NCI-H2107 (cell line): ENCODE measurements at regions not wholly inside any gene's neighbourhood (a gene's known extent, or its start where the extent isn't known, plus 50 kb on each side); places are given as distances from the start of the nearest gene placed in this dataset.
"Not testable (repeated sequence)": the region's sequence is repeated elsewhere in the genome, so short reads cannot be mapped to it uniquely, and the experiment has no call there.

Experiments
- DNase-seq: peaks from one replicate; lab custom pipeline; 2025; lab: John Stamatoyannopoulos, UW

GRCh38 chr20:61094581-61094980 lies 157.5 kb upstream of the CDH4 start:
- DNase-seq = no peak

DNA sequence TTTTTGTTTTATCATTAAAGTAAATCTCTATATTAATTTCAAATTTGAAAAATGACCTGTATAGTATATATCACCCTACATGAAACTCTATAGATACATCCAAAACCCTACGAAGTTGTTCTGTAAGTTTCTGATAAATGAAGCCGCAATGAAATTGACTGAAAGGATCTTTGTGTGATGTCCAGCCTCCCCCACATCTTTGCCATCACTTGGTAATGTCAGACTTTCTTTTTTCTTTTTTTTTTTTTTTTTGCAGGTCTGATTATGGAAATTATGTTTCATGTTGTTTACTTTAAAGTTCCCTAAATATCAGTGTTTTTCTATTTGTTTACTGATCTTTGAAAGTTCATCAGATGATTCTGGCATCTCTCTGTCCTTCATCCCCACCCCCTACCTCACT lies 155.6 kb upstream of the CDH4 start:
- no peak for DNase-seq

GRCh38 chr20:61099806-61100205 lies 152.3 kb upstream of the CDH4 start:
- no peak for DNase-seq

GRCh38 chr20:61100489-61100888 lies 151.6 kb upstream of the CDH4 start:
- DNase-seq = no peak

DNA sequence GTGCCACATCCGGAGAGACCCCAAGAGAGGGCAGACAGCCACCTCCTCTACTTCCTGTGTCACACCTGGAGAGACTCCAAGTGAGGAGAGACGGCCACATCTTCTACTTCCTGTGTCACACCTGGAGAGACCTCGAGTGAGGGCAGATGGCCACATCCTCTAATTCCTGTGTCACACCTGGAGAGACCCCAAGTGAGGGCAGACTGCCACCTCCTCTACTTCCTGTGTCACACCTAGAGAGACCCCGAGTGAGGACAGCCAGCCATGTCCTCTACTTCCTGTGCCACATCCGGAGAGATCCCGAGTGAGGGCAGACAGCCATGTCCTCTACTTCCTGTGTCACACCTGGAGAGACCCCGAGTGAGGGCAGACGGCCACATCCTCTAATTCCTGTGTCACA lies 150.7 kb upstream of the CDH4 start:
- not testable (repeated sequence) for DNase-seq

DNA sequence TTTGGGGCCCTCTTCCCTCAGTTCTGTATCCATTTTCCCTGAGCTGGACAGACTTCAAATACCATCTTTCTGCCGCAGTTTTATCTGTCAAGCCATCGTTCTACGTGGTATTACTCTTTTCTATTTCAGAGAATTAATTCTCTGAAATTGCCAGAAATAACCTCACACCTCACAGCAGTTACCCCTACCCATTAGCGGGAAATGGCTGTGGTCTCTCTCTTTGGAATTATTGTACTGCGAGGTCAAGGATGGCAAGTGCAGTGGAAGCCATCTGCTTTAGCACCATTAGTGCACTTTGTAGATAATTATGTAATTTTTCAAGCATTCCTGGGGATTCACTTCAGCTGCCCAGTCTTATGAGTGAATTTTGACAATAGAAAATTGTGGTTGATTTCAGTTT lies 147.8 kb upstream of the CDH4 start:
- DNase-seq = no peak

- DNase-seq = no peak
Observed at GRCh38 chr20:61105395-61105794, 146.7 kb upstream of the CDH4 start.

DNA sequence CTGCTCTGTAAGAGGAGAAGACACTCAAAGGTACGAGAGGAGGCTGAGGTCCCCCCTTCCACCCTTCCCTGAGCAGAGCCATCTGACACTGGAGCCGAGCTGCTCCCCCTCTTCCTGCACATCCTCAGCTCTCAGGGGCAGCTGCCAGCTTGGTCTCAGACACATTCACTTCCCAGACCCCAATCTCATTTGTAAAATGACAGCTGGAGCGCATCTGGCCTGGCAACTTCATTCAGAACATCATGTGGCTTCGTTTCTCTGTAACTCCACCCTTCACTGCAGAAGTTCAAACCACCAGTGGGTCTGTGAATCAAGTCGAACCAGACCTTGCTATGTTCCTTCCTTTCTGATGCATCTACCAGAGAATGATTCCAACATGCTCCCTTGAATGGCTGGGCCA lies 145.6 kb upstream of the CDH4 start:
- no peak for DNase-seq

DNA sequence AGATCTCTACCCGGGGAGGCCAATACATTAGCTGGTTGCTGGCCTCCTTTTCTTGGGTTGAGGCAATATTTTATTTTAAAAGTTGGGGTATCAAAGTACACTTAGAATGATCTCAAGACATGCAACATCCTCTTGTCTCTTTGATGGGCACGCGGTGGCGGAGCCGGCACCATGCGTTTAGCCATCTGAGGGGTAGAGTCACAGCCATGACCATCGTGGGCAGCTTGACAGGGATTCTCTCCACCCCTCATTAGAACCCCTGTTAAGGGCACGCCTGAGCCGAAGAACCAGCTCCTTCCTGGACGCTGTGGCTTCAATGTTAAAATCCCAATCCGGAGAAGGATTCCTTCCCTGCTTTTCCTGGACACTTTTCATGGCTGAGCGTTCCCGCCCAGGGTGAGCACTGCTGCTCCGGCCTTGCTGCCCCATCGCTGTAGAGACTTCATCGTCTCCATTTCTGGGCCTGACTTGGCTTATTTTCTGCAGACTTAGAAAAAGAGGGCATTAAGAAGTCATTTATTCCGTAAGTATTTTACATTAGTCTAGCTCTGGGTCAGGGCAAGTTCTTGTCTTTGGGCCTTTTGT lies 142.7 kb upstream of the CDH4 start:
- no peak for DNase-seq

- no peak for DNase-seq
Observed at GRCh38 chr20:61112515-61112914, 139.5 kb upstream of the CDH4 start.

DNA sequence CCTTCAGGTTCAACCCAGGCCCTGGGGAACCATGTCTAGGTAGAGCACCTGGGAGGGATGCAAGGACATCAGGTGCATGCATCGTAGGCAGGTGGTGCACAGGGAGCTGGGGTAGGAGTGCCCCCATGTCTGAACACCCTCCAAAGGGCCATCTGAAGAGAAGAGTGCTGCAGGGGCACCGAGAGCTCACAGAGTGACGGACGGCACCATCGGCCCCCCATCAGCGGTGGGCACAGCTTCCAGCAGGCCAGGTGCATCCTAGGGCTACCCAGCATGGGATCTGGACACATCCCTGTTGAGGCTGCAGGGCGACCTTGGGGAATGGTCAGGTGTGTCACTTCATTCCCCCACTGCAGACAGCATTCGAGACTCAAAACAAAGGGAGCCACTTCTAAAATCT lies 138.3 kb upstream of the CDH4 start:
- no peak for DNase-seq

GRCh38 chr20:61114493-61115175 lies 137.4 kb upstream of the CDH4 start:
- no peak for DNase-seq

DNA sequence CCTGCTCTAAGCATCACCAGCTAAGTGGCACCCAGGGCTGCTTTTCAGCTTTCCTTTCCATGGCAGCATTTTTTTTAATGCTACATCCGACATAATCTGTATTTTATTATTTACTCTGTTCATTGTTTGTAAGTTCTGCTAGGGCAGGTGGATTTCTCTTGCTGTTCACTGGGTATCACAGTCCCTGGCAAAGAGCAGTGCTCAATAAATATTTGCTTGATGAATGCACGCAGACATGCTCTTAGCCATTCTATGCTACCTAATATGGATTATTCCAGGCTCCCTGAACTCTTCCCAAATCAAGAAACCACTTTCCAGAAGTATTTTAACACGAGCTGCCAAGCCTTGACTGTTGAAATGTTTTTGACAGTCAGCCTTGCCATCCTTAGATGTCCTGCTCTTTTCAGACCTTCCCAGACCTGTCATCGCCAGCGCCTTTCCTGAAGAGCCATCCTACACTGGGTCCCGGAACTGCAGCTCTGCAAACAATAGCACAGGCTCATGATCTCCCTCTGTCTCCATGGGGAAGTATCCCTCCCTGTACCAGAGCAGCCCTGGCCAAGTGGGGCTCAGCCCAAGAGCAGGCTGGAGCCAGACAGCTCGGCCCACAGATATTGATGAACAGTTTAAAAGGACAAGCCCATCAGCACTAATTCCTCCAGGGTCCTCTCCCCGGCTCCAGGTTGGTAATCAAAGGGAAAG lies 136.5 kb upstream of the CDH4 start:
- no peak for DNase-seq

DNA sequence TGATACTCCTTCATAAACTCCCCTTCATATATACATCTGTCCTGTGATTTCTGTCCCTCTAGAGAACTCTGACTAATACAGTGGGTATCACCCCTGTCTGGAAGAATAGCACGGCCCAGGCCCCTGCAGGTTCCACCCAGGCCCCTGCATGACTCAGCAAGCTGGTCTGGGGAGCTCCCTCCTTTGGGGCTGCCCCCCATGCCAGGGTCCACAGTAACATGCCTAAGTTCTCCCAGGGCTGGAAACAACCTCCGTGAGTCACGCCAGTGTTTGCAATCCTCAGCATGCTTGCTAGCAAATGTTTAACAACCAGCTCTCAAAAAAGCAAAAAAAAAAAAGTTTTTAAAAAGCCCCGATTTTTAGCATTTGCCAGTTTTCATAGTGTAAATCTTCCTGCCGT lies 134.3 kb upstream of the CDH4 start:
- no peak for DNase-seq

DNA sequence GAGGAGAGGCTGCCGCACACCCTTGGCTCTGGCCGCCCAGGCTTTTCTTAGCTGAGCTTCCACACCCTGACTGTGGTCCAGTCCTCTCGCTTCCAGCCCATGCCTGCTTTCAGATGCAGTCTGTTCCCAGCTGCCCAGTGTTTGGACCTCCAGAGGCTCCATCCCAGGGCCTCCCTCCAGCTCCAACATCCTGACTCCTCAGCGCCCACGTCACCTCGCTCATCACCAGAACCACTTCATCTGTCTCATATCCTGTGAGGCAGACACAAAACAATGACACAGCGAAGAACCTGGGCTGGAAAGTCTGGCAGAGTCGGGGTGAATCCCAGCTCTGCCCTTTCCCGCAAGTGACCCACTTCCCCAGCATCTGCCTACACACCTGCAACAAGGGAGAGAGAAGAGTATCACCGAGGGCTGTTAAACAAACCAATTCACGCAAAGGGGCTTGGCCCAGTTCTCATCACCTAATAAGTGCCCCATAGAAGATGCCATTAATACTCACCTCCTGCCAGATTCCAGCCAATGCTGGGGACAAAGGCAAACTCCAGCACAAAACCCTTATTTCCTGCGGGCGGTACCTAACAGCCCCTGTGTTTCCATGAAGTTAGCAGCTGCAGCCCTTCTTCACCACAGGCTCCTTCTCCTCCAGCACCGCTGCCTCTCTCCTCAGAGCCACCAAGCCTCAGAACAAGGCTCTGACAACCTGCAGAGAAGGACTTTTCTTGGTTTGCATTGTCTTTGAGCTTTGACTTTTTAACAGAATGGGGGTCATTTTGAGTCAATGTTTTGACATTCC lies 133.4 kb upstream of the CDH4 start:
- no peak for DNase-seq

GRCh38 chr20:61119273-61119672 lies 132.8 kb upstream of the CDH4 start:
- DNase-seq = no peak

GRCh38 chr20:61119794-61120410 lies 132.2 kb upstream of the CDH4 start:
- no peak for DNase-seq

DNA sequence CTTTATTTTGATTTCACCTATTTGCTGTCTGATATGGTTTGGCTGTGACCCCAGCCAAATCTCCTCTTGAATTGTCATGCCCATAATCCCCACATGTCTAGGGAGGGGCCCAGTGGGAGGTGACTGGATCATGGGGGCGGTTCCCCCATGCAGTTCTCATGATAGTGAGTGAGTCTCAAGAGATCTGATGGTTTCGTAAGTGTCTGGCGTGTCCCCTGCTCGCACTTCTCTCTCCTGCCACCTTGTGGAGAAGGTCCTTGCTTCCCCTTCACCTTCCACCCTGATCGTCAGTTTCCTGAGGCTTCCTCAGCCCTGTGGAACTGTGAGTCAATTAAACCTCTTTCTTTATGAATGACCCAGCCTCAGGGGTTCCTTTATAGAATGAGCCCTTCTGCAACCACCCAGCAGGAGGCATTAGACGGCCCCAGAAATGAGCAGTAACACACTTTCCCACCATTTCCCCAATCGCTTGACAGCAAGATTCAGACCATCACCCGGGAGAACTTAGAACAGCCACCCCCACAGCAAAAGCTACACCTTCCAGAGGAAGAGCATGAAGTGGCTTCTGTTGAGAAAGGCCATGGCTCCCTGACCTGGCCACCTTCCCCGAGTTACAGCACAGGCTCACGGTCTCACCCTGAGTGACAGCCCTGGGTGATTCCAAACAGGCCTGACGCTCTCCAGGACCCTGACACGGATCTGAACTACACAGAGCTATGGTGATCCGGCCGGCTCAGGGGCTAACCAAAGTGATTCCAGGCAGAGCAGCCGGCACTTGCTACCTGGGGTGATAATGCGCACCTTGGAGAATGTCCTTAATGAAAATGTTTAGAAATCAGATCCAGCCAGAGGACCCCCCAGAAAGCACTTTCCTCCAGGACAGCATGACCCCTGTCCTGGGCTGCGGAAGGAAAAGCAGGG lies 131.2 kb upstream of the CDH4 start:
- peak; percentile 3 for DNase-seq

DNA sequence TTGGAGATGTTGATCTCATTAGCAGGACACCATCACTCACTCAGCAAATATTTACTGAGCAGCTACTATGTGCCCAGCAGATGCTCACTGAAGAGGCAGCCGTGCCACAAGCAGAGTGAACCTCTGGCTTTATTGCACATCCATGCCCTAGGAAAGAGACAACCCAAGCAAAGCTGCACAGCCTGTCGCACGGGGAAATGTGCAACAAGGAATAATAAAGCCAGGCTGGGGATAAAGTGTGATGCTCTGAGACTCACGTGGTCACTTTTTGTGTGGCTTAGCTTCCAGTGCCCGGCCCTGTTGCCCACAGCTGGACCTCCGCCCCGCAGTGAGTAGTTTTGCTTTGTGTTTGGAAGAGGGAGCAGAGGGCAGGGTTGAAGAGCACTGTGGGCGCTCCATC lies 130.4 kb upstream of the CDH4 start:
- DNase-seq = no peak

DNA sequence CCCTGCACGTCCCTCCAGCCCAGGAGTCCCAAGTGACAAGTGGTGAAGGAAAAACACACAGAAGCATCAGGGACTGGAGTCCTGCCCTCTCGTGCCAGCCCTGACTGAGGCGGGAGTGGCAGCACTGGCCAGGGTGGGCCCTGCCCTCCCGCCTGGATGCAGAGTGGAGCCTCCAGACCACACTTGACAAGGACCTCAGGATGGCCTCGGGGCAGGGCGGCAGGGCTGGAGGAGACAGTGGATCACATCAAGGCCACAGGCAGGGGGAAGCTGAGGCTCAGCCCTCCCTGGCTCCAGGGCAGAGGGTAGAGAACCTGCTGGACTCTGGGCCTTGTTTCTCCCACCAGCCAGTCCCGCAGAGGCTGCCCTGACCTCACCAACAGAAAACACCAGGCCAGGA lies 128.8 kb upstream of the CDH4 start:
- DNase-seq = no peak

GRCh38 chr20:61123751-61124368 lies 128.2 kb upstream of the CDH4 start:
- DNase-seq = no peak
